Neutrophil (primary cell): ENCODE measurements at regions not wholly inside any gene's neighbourhood (a gene's known extent, or its start where the extent isn't known, plus 50 kb on each side); places are given as distances from the start of the nearest gene placed in this dataset.

Experiments used
- H3K27ac ChIP-seq: fragments of 200-600 bp; sonication (generic); 2 replicates; pipeline ENCODE4 v1.5.1; 2016; ENCODE audit warnings: mild to moderate bottlenecking, moderate library complexity
- H3K27me3 ChIP-seq: fragments of 200-600 bp; sonication (generic); 2 replicates; pipeline ENCODE4 v1.6.0; 2016; ENCODE audit warnings: mild to moderate bottlenecking
- H3K36me3 ChIP-seq: fragments of 200-600 bp; sonication (generic); 2 replicates; pipeline ENCODE4 v1.5.1; 2017
- H3K4me1 ChIP-seq, 2 experiments: fragments of 200-600 bp in 1 of 2; sonication (generic) in 1 of 2; 1 replicate in 1 of 2; 2 replicates in 1 of 2; pipeline versions ENCODE4 v1.5.1 to v1.6.1; 2013 to 2016; ENCODE audit warnings: low read depth in 1 of 2, low read length in 1 of 2, mild to moderate bottlenecking in 1 of 2, moderate library complexity in 1 of 2; ENCODE audit not compliant: control insufficient read depth in 1 of 2, insufficient read depth in 1 of 2
- H3K4me3 ChIP-seq, 2 experiments: fragments of 200-600 bp in 1 of 2; sonication (generic) in 1 of 2; 1 replicate in 1 of 2; 2 replicates in 1 of 2; pipeline ENCODE4 v1.5.1; 2013 to 2016; ENCODE audit warnings: low read depth in 1 of 2, low read length in 1 of 2, mild to moderate bottlenecking in 1 of 2, moderate library complexity in 1 of 2
- H3K9me3 ChIP-seq: fragments of 200-600 bp; sonication (generic); 2 replicates; pipeline ENCODE4 v1.5.1; 2016
- CTCF ChIP-seq: fragments of 200-600 bp; sonication (generic); IDR thresholded peaks from 2 replicates; pipeline ENCODE4 v1.5.1; 2016; ENCODE audit warnings: antibody characterized with exemption

DNA sequence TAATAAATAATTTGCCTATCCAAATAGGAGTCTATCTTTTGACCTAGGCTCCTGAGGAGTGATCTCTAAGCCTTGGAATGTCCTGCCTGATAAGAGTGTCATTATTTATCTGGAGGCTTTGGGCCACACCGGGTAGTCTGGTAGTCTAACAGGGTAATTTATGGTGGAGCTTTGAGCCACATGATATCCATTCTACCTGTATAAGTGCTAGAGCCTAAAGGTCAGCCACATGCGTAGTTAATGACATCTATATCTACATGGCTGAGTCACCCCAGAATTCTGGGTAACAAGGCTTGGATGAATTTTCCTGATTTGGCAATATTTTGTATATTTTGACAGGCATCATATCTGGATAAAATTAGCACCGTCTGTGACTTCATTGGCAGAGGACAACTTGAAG, 681.4 kb downstream of the MCTP2 start:
- Histone ChIP-seq H3K27ac (no peak overlapping the region), H3K27me3 (no peaks in the 10 kb centered on the region), H3K36me3 (no peaks in the 10 kb centered on the region), H3K4me1 (no peaks in the 10 kb centered on the region), H3K4me3 (no peak overlapping the region), H3K9me3 (no peaks in the 10 kb centered on the region)
- TF ChIP-seq CTCF: no peak

DNA sequence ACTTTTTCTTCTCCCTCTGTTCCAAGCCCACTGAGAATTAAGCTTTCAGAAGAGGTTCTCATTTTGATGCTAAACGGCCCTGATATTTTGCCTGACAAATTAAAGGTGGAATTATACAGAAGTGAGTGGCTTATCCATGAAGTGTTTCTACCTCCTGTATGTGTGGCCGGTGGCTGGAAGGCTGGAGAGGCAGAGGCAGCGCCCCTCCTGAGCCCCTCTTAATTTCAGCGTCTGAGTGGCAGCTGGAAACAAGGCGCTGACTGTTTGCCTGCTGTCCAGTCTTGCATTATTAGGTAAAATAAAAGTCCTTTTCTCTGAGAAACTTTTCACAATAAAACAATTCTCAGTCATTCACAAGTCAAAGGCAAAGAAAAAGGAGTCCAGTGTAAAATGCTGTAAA, 685.7 kb downstream of the MCTP2 start:
- Histone ChIP-seq H3K27ac (no peak overlapping the region), H3K36me3 (no peaks in the 10 kb centered on the region), H3K27me3 (no peaks in the 10 kb centered on the region), H3K4me3 (no peak overlapping the region), H3K9me3 (no peaks in the 10 kb centered on the region), H3K4me1 (no peaks in the 10 kb centered on the region)
- no peak for TF ChIP-seq CTCF

GRCh38 chr15:94921936-94922335, 690.6 kb downstream of the MCTP2 start:
- no peak overlapping the region for H3K27ac ChIP-seq
- no peak overlapping the region for H3K4me3 ChIP-seq
- H3K36me3 ChIP-seq: no peaks in the 10 kb centered on the region
- no peaks in the 10 kb centered on the region for H3K4me1 ChIP-seq
- TF ChIP-seq CTCF: no peak
- H3K9me3 ChIP-seq: no peaks in the 10 kb centered on the region
- H3K27me3 ChIP-seq: no peaks in the 10 kb centered on the region

DNA sequence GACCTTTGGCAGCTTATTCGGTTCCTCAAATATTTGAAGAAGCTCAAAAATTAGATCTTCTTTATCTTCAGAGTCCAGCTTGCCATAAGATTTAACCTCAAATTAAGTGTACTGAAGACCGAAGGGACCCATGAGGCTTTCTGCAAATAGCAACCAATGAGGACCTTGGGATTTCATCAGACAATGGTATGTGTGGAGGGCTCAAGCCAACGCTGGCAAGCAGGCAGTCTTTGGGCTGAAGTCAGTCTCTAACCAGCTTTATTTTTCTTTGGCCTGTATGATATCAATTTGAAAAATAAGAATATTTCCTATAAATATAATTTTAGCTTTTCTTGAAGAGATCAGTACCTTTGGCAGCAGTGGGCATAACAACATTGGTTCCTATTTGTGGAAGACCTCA, 692.7 kb downstream of the MCTP2 start:
- no peak overlapping the region for H3K4me3 ChIP-seq
- H3K9me3 ChIP-seq: no peaks in the 10 kb centered on the region
- TF ChIP-seq CTCF: no peak
- H3K27me3 ChIP-seq: no peaks in the 10 kb centered on the region
- no peak overlapping the region for H3K27ac ChIP-seq
- H3K4me1 ChIP-seq: no peaks in the 10 kb centered on the region
- no peaks in the 10 kb centered on the region for H3K36me3 ChIP-seq

GRCh38 chr15:94924971-94925598, 693.7 kb downstream of the MCTP2 start:
- H3K4me1 ChIP-seq: no peaks in the 10 kb centered on the region
- H3K36me3 ChIP-seq: no peaks in the 10 kb centered on the region
- no peaks in the 10 kb centered on the region for H3K9me3 ChIP-seq
- H3K27ac ChIP-seq: no peak overlapping the region
- no peak for TF ChIP-seq CTCF
- H3K4me3 ChIP-seq: no peak overlapping the region
- H3K27me3 ChIP-seq: no peaks in the 10 kb centered on the region

- no peaks in the 10 kb centered on the region for H3K27me3 ChIP-seq
- no peak overlapping the region for H3K27ac ChIP-seq
- H3K4me3 ChIP-seq: no peak overlapping the region
- no peak for TF ChIP-seq CTCF
- no peaks in the 10 kb centered on the region for H3K36me3 ChIP-seq
- H3K4me1 ChIP-seq: no peaks in the 10 kb centered on the region
- H3K9me3 ChIP-seq: no peaks in the 10 kb centered on the region
Observed at GRCh38 chr15:94925680-94926079, 694.3 kb downstream of the MCTP2 start.
